HG03196 (cell line): ENCODE measurements at regions not wholly inside any gene's neighbourhood (a gene's known extent, or its start where the extent isn't known, plus 50 kb on each side); places are given as distances from the start of the nearest gene placed in this dataset.
"Not testable (repeated sequence)": the region's sequence is repeated elsewhere in the genome, so short reads cannot be mapped to it uniquely, and the experiment has no call there.

ENCODE experiments used
- ATAC-seq: cut with Tn5 transposase; IDR thresholded peaks from one replicate; pipeline ENCODE4 v1.9.1; 2021; ENCODE audit not compliant: unreplicated experiment

DNA sequence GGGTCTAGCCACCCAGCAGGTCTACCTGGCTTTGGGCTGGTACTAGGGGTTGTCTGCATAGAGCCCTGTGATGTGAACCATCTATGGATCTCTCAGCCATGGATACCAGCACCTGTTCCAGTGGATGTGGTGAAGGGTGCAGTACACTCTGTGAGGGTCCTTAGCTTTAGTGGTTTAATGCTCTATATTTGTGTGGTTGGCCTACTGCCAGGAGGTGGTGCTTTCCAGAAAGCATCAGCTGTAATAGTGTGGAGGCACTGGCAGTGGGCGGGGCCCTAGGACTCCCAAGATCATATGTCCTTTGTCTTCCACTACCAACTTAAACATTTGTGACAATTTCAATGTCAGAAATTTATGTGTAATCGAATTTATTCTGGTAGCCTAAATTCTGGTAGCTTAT lies 1065.1 kb downstream of the RPIA start:
- not testable (repeated sequence) for ATAC-seq

DNA sequence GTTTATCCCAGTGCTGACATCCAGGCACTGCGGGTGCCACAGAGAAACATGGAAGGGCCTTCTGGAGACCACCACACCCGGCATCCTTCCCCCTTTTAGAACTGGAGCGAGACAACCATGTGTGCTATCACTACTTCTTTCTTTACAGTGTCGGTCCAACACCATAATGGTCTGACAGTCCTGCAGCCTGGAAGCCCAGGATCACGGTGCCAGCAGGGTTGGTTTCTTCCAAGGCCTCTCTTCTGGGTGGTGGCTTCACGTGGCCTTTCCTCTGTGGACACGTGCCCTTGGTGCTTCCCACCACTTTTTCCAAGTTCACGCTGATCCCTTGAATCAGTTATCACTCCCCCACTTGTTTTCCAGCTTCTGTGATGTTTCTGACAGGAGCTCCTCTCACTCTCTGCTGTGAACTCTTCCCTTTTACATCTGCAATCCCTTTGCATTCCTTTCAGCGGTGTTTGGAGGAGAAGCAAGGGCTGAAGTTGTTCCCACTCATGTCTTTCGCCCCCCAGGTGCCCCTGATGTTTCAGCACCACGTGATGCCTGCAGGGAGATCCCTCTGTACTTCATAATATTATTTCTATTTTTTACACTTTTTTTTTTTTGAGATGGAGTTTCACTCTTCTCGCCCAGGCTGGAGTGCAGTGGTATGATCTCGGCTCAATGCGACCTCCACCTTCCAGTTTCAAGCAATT lies 1067.0 kb downstream of the RPIA start:
- not testable (repeated sequence) for ATAC-seq

DNA sequence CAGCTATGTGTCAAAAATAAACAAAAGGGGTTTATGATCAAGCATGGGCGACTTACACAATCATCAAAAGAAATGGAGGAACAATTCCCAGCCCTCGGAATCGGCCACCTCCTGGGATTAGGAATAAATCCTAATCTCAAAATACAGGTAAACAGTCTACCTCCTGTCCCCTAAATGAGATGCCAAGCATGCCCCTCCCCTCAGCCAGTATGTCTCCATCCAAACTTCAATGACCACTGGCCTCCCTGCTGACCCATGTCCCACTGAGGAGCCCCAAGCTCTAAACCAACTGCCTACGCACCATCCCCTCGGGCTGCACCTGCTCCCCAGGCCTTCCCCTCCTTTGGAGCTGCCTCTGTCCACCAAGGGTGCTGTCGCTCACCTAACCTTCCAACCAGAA lies 1069.3 kb downstream of the RPIA start:
- not testable (repeated sequence) for ATAC-seq

DNA sequence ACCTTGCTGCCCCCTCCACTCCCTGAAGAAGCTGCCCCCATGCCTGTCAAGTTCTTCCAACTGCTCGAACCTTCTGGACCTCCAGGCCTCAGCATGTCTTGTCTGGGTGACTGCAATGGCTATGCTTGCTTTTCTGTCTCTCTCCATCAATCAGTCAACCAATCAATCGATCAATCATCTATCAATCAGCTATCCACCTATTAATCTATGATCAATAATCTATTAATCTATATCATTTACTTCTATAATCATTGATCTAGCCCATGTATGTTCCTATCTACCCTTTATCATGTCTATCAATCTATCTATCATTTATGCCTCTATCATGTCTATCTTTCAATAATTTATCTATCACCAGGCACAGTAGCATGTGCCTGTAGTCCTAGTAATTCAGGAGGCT lies 1069.7 kb downstream of the RPIA start:
- not testable (repeated sequence) for ATAC-seq

DNA sequence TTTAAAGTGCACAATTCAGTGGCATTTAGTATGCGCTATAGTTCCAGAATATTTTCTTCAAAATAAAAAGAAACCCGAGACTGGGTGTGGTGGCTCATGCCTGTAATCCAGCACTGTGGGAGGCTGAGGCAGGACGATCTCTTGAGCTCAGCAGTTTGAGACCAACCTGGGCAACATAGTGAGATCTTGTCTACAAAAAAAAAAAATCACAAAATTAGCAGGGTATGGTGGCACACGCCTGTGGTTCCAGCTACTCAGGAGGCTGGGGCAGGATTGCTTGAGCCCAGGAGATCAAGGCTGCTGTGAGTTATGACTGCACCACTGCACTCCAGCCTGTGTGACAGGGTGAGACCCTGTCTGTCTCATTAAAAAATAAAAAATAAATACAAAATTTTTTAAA lies 1070.4 kb downstream of the RPIA start:
- not testable (repeated sequence) for ATAC-seq

DNA sequence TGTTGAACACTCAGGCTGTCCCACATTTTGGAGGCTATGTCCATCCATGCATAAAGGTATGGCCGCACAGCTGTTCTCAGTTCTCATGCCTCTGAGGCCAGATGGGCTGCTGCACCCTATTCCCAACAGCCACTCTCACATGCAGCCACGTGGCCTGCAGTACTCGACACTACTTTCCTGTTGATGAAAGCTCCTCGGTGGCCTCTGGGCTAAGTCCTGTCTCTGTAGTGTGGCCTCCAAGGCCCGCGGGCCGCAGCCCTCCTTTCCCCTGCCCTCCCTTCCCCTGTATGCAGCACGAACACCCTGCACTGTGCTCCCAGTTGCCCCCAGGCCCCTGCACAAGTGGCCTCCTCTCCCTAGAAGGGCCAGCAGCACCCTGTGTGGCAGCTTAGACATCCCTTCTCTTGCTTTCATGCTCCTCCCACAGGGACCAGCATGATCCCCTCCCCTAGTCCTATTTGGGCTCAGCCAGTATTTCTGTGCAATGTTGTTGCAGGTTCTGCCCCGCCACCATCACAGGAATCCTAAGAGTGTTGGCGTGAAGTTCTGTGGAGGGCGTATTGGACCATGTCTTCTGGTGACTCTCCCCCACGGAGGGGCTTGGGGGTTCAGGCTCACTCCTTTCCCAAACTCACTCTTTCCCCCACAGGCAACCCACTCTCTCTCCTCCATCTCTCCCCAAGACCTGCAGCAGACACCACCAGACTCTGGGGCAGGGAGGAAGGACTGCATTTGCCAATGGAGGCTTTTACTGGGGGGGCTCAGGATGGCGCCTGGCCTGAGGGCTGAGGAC lies 1071.2 kb downstream of the RPIA start:
- not testable (repeated sequence) for ATAC-seq

DNA sequence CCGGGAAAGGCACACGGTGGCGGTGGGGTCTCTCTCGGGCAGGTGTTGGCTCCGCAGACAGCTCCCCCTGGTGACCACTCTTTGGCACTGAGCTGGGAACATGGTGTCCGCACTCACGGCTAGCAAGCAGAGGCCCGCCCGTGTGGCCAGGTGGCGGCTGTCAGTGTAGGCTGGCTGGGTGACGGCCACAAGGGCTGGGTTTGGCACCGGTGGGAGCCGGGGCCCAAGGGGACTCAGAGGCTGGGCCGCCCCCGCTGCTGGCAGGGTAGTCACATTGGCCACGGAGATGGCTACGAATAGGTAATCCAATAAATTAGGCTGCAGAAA lies 1071.7 kb downstream of the RPIA start:
- ATAC-seq: no peak

DNA sequence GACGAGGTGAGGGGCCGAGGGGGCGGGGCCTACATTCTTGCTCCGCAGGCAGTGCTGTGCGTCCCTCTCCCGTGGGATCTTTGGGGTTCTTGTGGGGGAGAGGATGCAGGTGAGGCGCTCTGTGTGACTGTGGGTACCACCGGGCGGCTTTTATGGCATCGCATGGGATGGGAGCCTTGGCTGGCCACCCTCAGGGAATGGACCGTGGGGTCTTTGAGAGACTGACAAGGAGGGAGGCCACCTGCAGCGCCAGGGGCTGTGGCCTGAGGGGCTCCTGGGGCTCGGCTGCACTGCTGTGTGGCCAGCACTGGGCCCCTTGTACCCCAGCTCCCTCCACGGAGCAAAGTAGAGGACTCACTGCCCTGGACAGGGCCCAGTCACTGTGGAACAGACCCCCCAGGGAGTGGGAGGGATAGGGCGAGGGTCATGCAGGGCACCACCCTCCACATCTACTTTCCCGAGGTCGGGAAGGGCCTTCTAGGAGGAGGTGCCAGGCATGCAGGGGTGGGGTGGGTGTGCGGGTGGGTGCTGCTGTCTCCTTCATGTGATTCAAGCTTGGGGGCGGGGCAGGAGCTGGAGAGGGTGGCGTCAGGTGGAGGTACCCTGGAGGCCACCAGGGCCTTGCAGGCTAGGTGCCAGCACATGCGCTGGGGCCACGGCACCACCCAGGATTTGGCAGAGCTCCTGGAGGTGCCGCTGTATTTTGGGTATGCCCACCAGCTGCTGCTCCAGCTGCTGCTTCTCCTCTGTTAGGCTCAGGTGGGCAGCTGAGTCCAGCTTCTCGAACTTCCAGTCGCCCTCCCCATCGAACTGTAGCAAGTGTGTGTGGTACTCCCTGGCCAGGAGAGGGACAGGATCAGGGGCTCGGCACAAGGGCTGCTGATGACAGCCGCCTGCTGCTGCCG lies 1072.4 kb downstream of the RPIA start:
- no peak for ATAC-seq

DNA sequence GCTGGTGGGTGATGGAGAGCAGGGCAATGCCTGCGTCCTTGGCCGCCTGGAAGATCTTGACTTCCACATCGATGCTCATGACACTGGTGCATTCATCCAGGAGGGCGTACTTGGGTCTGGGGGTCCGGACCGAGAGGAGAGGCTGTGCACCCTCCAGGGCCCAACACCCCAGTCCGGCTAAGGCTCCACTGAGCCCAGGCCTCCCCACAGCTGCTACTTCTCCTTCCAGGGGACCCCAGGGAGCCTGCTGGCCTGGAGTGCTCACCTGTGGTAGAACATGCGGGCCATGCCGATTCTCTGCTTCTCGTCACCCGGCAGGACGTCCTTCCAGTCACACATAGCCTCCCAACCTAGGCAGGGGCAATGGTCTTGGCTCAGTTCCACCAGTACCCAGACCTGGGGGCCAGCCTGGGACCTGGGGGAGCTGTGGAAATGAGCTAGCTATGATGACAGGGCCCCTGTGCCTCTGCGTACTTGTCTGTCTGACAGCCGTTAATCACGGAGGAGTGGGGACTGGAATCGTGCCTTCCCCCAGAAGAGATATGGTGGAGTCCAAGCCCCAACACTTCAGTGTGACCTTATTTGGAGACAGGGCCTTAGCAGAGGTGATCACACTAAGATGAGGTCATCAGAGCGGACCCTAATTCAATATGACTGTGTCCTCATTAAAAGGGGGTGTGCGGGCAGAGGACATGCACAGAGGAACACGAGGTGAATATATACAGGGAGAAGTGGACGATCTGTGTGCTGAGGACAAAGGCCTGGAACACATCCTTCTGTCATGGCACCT lies 1073.3 kb downstream of the RPIA start:
- ATAC-seq: not testable (repeated sequence)

DNA sequence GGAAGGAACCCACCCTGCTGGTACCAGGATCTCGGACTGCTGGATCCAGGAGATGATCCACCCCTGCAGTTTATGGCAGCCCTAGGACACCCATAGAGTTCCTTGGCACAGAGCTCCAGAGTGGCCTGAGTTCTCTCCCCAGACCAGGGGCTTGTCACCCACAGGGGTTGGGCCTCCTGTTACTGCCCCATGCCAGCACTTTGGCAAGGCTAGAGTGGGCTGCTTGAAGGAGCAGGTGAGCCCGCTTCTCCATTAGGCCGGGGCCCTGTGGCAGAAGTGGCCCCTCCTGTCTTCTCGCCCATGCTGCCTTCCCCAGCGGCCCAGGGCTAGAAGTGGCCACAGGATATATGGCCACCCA lies 1073.9 kb downstream of the RPIA start:
- ATAC-seq: not testable (repeated sequence)

DNA sequence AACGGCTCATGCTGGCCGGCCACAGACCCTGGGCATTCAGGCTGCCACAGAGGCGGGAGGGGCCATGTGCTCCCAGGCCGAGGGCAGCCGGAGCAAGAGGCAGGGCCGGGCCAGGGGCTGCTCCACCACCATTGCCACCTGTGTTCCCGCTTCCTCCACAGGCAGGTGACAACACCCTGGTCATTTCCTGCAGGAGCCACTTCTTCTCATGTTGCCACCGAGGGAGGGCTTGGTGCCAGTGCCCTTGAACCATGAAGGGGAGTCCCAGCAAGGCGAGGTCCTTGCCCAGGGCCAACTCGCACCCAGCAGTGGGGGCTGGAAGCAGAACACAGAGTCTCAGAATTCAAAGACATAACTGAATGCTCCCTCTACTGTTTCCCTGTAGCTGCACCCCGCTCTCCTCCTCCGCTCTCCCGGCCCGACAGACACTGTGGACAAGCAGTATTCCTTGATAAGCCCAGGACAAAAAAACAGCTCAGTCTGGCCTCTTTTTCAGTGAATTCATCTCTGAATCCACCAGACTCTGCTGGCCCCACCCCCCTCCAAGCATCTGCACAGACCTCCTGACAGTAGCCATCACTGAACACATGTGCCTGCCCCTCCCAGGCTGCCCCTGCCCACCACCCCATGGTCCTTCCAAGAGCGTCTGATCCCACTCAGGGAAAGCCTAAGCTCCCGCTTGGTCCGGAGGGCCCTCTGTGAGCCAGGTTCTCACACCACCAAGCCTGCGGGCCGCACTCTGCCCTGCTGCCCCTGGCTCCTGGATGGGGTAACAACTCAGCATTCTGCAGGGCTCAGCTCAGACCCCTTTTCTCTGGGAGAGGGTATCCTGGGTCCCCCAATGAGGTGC lies 1074.9 kb downstream of the RPIA start:
- not testable (repeated sequence) for ATAC-seq

DNA sequence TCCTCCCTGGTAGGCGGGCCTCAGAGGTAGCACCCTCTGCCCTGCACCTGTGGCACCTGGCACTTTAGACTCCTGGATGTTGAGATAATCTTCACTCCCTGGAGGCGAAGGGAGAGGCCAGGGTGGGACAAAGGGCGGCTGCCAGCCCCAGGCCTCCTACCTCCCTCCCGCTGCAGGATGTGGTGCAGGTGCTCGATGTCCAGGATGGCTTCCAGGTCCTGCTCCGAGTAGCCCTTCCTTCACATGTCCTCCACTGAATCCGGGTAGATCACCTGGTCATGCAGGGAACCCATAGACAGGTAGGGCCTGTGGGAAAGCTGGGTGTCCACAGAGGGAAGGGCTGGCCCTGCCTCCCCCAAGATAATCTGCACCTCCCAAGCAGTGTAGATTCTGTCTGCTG lies 1075.6 kb downstream of the RPIA start:
- ATAC-seq: not testable (repeated sequence)

DNA sequence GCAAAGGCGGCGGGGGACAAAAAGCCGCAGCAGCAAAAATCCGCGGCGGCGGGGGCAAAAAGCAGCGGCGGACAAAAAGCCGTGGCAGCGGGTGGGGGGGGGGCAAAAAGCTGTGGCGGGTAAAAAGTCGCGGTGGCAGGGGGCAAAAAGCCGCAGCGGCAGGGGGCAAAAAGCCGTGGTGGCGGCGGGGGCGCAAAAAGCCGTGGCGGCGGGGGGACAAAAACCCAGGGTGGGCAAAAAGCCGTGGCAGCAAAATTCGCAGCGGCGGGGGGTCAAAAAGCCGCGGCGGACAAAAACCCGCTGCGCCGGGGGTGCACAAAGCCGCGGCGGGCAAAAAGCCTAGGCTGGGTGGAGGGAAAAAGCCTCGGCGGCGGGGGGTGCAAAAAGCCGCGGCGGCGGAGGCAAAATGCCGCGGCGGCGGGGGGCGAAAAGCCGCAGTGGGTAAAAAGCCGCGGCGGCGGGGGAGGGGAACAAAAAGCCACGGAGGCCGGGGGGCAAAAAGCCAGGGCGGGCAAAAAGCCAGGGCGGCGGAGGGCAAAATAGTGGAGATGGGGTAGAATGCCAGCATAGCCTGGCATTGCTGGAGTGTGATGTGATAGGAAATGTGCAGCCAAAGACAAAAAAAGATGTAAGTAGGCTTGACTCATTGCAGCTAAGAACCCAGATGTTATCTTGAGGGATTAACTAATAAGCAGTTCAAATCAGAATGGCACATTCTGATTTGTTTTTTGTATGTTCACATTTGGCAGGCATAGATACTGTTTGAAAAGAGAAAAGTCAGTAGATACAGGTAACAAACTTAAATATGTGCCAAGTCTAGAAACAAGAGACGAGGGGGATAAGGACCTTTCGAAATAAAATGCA lies 1076.3 kb downstream of the RPIA start:
- ATAC-seq: no peak

DNA sequence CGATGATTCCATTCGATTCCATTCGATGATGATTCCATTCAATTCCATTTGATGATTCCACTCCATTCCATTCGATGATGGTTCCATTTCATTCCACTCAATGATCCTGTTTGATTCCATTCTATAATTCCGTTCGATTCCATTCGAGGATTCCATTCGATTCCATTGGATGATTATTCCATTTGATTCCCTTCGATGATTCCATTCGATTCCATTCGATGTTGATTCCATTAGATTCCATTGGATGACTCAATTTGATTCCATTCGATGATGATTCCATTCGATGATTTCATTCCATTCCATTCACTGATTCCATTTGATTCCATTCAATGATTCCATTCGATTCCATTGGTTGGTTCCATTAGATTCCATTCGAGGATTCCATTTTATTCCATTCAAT lies 1084.4 kb downstream of the RPIA start:
- ATAC-seq: no peak

DNA sequence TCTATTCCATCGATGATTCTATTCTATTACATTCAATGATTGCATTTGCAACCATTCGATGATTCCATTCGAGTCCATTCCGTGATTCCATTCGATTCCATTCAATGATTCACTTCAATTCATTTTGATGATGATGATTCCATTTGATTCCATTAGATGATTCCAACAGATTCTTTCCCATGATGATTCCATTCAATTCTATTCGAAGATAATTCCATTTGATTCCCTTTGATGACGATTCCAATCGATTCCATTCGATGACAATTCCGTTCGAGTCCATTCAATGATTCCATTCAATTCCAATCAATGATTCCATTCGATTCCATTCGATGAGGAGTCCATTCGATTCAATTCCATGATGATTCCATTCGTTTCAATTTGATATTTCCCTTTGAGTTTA lies 1088.8 kb downstream of the RPIA start:
- no peak for ATAC-seq

DNA sequence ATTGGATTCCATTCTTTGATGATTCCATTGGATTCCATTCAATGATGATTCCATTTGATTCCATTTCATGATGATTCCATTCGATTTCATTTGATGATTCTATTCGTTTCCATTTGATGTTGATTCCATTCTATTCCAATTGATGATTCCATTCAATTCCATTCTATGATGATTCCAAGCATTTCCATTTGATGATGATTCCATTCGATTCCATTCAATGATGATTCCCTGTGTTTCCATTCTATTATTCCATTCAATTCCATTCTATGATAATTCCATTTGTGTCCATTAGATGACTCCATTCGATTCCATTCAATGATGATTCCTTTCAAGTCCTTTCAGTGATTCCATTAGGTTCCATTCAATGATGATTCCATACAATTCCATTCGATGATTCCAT lies 1090.5 kb downstream of the RPIA start:
- no peak for ATAC-seq

DNA sequence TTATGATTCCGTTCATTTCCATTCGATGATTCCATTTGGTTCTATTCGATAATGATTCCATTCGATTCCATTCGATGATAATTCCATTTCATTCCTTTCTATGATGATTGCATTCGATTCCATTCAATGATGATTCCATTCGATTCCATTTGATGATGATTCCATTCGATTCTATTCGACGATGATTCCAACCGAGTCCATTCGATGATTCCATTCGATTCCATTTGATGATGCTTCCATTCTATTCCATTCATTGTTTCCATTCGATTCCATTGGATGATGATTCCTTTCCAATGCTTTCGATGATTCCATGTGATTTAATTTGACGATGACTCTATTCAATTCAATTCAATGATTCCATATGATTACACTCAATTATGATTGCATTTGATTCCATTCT lies 1093.5 kb downstream of the RPIA start:
- ATAC-seq: no peak

DNA sequence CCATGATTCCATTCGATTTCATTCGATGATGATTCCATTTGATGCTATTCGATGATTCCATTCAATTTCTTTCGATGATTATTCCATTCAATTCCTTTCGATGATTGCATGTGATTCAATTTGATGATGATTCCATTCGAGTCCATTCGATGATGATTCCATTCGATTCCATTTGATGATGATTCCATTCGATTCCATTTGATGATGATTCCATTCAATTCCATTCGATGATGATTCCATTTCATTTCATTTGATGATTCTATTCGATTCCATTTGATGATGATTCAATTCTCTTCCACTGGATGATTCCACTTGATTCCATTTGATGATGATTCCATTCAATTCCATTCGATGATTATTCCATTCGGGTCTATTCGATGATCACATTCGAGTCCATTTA lies 1094.1 kb downstream of the RPIA start:
- not testable (repeated sequence) for ATAC-seq

DNA sequence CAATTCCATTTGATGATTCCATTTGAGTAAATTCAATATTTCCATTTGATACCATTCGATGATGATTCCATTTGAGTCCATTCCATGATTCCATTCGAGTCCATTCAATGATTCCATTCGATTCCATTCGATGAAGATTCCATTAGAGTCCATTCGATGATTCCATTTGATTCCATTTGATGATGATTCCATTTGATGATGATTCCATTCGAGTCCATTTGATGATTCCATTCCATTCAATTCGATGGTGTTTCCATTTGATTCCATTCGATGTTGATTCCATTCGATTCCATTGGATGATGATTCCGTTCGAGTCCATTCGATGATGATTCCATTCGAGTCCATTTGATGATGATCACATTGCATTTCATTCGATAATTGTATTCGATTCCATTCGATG lies 1095.2 kb downstream of the RPIA start:
- not testable (repeated sequence) for ATAC-seq
